ENCODE measurements at regions not wholly inside any gene's neighbourhood (a gene's known extent, or its start where the extent isn't known, plus 50 kb on each side); places are given as distances from the start of the nearest gene placed in this dataset.

- TF ChIP-seq CTCF (IDR thresholded peaks at IDR 0.05 in 2 of 3, conservative IDR thresholded peaks at IDR 0.05 in 1 of 3; ENCODE audit: insufficient read depth in 2 of 3, low read depth in 1 of 3, low read length in 3 of 3) (no peak), MYC (IDR thresholded peaks at IDR 0.05; ENCODE audit: low read depth, low read length) (no peak), MYC (CRISPR knock-in tag; IDR thresholded peaks at IDR 0.05; ENCODE audit: borderline replicate concordance, low read depth) (no peak), ZNF165 (CRISPR knock-in tag; IDR thresholded peaks at IDR 0.05; ENCODE audit: borderline replicate concordance) (no peak), RCOR1 (IDR thresholded peaks at IDR 0.05; ENCODE audit: borderline replicate concordance in 1 of 2, low read depth in 2 of 2, low read length in 2 of 2) (no peak), ZBED1 (IDR thresholded peaks at IDR 0.05) (no peak), SMARCE1 (IDR thresholded peaks at IDR 0.05) (no peak), ZNF274 (IDR thresholded peaks at IDR 0.05; ENCODE audit: borderline replicate concordance, low read depth, low read length) (no peak), JUN (IDR thresholded peaks at IDR 0.05; ENCODE audit: borderline replicate concordance, low read depth, low read length) (no peak), JUN (CRISPR knock-in tag; IDR thresholded peaks at IDR 0.05; ENCODE audit: borderline replicate concordance) (no peak), CEBPB (tag; IDR thresholded peaks at IDR 0.05) (no peak), POLR2A (conservative IDR thresholded peaks at IDR 0.05) (no peak), FOXM1 (IDR thresholded peaks at IDR 0.05; ENCODE audit: low read depth) (no peak), FOXM1 (CRISPR knock-in tag; IDR thresholded peaks at IDR 0.05; ENCODE audit: low read depth) (no peak), RNF2 (IDR thresholded peaks at IDR 0.05) (no peak), RAD21 (CRISPR knock-in tag; conservative IDR thresholded peaks at IDR 0.05 in 1 of 2, IDR thresholded peaks at IDR 0.05 in 1 of 2) (no peak)
Measured at GRCh38 chr4:20462426-20463175, 210.9 kb downstream of the SLIT2 start.
